ENCODE measurements at regions not wholly inside any gene's neighbourhood (a gene's known extent, or its start where the extent isn't known, plus 50 kb on each side); places are given as distances from the start of the nearest gene placed in this dataset.
A peak's percentile ranks its signal among the peaks of the same experiment; 100 is the strongest.

- DNase-seq, result no peak
Measured at GRCh38 chr3:36201546-36201945, 178.8 kb upstream of the STAC start.

GRCh38 chr3:36206956-36207580 is 173.2 kb upstream of the STAC start:
- no peak for DNase-seq

DNA sequence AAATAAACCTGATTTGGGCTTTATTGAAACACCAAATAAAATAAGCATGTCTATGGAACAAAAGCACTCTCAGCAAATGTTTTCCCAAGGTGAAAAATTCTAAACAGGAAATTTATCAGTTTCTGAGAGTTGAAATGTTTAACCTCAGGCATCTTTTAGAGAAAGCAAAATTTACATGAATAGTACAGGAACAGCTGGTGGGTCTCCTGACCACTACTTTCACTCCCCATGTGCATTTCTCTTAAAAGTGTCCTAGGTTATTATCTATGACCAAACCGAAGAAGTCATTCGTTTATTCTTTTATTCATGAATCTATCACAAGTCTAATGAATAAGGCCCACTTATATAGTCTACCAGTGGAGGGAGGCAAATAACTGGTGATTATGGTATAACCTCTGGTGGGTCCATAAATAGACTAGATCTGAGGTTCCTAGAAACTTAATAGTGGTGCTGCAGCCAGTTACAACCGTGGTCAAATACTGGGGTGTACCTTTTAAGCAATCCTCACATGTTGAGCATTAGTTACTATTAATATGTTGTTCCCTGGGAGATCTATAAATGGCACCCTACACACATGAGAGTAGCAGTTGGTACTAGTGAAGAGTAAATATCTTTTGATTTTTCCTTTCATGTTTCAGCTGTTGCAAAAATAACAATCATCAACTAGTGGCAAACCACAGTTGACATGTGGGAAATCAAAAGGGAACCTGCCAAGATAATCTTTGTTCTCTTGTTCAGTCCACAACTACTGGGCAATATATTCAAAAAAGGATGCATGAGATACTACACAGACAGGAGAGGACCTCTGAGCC is 169.3 kb upstream of the STAC start:
- DNase-seq, result no peak

- DNase-seq, result no peak
Measured at GRCh38 chr3:36211652-36211999, 168.7 kb upstream of the STAC start.

GRCh38 chr3:36212251-36212650 is 168.1 kb upstream of the STAC start:
- DNase-seq, result no peak

DNA sequence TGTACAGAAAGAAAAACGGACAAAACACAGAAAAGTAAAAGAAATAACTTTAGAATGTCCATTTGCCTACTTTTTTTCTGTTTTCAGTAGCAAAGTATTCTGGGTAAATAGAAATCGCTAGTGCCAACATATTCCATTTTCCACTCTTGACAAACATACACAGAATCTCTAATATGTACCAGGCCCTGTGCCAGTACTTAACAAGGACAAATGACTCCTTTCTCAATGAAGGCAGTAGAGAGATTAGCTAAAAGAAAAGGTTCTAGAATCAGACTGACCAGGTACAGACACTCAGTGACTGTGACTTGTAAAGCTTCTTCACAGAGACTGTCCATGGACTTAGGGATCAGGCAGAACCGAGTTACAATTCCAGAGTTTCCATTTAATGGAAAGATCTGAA is 165.8 kb upstream of the STAC start:
- no peak for DNase-seq

GRCh38 chr3:36215241-36215640 is 165.1 kb upstream of the STAC start:
- no peak for DNase-seq

DNA sequence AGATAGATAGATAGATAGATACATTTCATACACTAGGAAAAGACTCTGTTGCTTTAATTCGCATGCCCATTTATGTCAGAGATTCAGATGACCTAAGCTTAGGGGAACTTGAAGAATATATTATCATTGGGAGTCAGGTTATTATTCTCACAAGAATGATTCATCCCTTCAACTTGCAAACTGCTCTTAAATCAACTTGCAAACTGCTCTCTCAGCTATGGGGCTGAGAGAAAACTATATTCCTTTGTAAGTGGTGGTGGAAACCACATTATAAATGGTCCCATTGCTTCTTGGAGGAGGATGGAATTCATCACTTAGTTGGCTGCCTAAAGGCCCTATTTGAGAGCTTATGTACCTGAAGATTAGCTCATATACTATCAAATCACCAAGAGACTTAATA is 160.9 kb upstream of the STAC start:
- no peak for DNase-seq

DNA sequence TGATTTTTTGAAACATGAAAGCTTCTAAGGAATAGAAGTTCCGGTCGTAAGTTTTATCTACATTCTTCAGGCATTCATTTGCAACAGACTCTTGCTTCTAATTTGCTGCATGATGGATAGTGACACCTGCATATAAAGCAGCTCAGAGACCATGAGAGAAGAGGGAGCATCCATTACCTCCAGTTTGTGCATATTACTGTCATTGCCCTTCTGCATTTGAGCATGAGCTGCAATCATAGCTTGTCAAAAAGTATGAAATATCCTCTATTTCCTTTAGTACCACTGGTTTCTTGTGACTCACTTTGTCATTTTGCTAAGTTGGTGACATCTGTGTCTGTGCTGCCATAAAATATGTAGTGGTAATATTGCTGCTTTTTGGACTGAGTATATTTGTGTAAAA is 160.1 kb upstream of the STAC start:
- DNase-seq, result no peak

- DNase-seq, result no peak
Measured at GRCh38 chr3:36221975-36222374, 158.3 kb upstream of the STAC start.

DNA sequence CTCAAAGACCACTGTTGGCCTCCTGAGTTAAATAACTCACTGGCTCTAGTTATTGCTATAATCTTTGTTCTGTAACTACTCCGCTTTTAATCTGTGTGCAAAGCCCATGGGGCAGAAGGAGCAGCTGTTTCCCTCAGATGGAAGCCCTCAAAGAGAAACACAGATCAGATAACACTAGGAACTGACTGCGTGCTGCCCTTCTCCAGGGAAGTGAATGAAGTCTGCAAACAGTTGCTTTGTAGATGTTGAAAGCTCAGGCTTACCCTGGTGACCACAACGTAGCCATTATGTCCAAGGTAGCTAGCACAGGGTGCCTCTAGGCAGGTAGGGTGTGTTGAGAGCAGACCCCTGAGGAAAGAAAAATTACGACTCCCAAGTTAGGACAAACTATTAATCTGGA is 152.3 kb upstream of the STAC start:
- peak; percentile 39 for DNase-seq

DNA sequence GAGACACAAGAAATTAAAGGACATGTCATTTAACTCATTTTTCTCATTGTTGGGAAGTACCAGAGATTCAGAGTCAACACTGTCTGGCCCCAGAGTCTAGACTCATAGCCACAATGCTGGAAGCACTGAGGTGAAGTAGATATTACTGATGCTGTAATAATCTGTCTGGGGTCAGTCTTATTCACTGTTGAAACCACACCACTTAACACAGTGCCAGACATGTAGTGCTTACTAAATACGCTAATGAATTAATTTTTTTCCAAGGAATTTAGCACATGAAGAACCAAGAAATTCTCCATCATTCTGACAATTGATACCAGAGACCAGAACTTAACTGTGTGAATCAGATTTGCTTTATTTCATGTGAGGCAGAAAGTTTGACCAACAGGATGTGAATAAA is 150.8 kb upstream of the STAC start:
- no peak for DNase-seq

GRCh38 chr3:36232797-36233489 is 147.4 kb upstream of the STAC start:
- no peak for DNase-seq

DNA sequence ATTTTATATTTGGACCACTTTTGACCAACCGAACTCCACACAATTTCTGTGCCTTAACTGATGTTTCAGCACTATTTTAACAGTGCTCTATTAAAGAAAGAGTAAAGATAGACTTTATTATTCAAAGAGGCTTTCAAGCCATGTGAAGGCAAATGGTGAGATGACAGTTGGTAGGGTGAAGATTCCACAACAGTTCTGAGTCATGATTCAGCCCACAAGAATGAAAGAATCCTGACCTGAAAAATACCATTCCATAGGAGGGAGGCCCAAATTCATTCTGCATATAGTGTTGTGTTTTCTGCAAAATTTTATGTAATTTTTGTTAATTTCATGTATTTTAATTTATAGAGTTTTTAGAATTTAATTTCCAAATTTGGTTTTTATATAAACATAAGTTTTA is 135.6 kb upstream of the STAC start:
- DNase-seq, result no peak

DNA sequence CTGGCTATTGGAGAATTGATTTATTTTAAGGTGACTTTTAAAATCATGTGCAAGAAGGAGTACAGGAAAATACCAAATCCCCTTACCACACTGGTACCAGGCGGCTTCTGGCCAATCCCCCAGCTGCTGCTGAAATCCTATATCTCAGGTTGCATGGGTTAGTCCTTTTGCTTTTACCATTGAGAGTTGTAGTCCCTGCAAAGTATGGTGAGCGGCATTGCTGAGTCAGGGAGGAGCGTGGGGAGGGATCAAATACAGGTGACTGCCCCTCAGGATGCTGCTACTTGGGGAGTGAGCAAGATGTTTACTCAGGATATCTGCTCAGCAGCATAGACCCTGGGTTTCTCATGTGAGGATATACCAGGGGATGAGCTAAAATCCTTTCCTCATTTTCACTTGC is 131.9 kb upstream of the STAC start:
- DNase-seq, result no peak

DNA sequence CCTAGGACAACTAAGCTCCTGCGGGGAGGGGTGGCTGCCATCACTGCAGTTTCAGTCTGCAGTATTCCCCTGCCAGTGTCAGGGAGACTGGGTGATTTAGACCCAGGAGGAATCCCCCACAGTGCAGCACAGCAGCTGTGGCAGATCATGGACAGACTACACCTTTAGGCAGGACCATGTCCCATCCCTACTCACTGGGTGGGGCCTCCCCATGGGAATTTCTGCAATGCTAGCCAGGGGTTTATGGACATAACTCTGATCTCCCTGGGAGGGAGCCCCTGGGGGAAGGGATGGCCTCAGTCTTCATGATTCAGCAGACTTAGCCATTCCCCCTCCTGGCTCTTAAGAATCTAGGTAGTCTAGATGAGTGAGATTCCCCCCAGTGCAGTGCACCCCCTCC is 130.1 kb upstream of the STAC start:
- DNase-seq, result no peak

- no peak for DNase-seq
Measured at GRCh38 chr3:36257158-36257852, 123.0 kb upstream of the STAC start.

GRCh38 chr3:36258421-36258820 is 121.9 kb upstream of the STAC start:
- no peak for DNase-seq

DNA sequence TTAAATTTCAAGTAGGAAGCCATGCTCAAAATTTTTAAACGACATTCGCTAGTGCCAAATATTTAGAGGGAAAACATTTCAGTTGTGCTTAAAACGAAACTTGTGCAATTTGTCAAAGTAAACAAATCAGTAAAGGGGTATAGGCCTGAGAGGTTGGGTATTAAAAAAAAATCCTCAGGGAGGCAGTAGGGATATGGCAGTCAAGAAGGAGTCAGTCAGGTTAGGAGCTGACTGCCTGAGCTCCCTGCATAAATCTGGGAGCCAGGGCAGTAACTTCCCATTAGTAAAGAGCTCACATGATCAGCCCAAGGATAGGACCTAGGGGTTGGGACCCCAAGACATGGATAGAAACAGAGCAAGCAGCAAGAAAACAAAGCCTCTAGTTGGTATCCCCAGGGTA is 120.7 kb upstream of the STAC start:
- no peak for DNase-seq

GRCh38 chr3:36269274-36269673 is 111.0 kb upstream of the STAC start:
- no peak for DNase-seq

DNA sequence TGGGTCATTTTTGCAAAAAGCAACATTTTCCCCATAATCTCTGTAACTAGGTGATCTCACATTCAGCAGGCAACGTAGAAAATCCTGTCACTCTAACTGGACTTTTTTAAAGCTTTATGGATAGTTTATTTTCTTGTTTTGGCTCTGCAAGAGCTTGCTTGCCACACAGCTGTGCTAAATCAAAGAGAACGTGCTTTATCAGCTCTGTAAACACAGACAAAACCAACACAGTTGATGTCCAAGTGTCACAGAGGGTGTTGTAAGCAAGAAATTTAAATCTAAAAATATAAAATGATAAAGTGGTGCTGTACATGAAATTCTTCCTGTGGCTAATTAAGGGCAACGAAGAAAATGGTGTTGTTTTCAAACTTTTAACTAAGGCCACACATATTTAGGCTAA is 97.5 kb upstream of the STAC start:
- no peak for DNase-seq

GRCh38 chr3:36295296-36295695 is 85.0 kb upstream of the STAC start:
- no peak for DNase-seq

GRCh38 chr3:36297195-36297594 is 83.1 kb upstream of the STAC start:
- no peak for DNase-seq

GRCh38 chr3:36298188-36298587 is 82.1 kb upstream of the STAC start:
- no peak for DNase-seq

Measured in femur (tissue), 1 donor.